ENCODE measurements at regions not wholly inside any gene's neighbourhood (a gene's known extent, or its start where the extent isn't known, plus 50 kb on each side); places are given as distances from the start of the nearest gene placed in this dataset.

DNA sequence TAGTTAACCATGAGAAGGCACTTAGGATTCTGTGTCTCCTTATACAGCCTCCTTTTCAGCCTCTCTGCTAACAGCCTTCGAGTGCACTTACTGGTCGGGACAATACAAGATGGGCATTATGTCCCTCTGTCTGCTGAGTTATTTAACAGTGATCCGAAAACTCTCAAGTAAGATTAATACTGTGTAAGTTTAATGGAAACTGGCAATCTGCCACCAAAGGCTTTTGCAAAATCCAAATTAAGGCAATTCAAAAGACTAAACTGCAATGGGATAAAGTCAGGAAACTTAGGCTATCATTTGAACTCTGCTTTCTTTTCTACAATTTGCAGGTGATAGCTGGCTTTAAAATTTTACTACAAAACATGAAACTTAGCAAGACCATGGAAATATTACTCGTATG lies 477.8 kb downstream of the TFEC start:
- no peak overlapping the region for H3K4me2 ChIP-seq (ENCODE audit: insufficient read depth in 1 of 2, low read depth in 2 of 2, low read length in 2 of 2)
- H2BK12ac ChIP-seq (ENCODE audit: low read depth, low read length), result no peak overlapping the region
- H2BK20ac ChIP-seq (ENCODE audit: low read length), result no peak overlapping the region
- H3K14ac ChIP-seq (ENCODE audit: insufficient read length), result no peak overlapping the region
- H3K27ac ChIP-seq (ENCODE audit: low read depth, low read length), result no peak overlapping the region
- H2BK120ac ChIP-seq (replicated peaks; ENCODE audit: low read depth, low read length), result no peak overlapping the region
- no peak overlapping the region for H4K91ac ChIP-seq (replicated peaks; ENCODE audit: insufficient read length, low read length)
- 96% methylated on average over 4 of the region's 4 CpGs; no CpG with 5 or more reads in 1 of the 2 experiments for WGBS, 2 experiments (ENCODE audit: extremely low coverage in 1 of 2, insufficient coverage in 1 of 2, insufficient read length in 1 of 2, insufficient replicate concordance in 2 of 2, low coverage in 1 of 2, low lambda C conversion rate in 2 of 2, missing lambda C conversion rate in 1 of 2)
- H3K36me3 ChIP-seq (ENCODE audit: control insufficient read depth in 2 of 4, insufficient read depth in 4 of 4, low read length in 3 of 4), result no peaks in the 10 kb centered on the region; a peak in 1 of 8 replicates
- H4K8ac ChIP-seq (ENCODE audit: extremely low read depth, insufficient read depth, low read length), result no peak overlapping the region
- H3K18ac ChIP-seq (ENCODE audit: extremely low read depth, low read length), result no peak overlapping the region
- H2BK15ac ChIP-seq (ENCODE audit: low read length), result no peak overlapping the region
- no peaks in the 10 kb centered on the region for H4K20me1 ChIP-seq (replicated peaks in 1 of 2; ENCODE audit: control insufficient read depth in 1 of 2, insufficient read depth in 2 of 2, low read length in 2 of 2)
- no peaks in the 10 kb centered on the region; the same call in 1 of the 2 replicates for H3K79me1 ChIP-seq (ENCODE audit: low read depth, low read length)
- H3K9ac ChIP-seq (replicated peaks in 1 of 4; ENCODE audit: extremely low read depth in 1 of 4, low read depth in 3 of 4, low read length in 3 of 4), result no peak overlapping the region
- no peak for FAIRE-seq
- TF ChIP-seq, protein P1, sequence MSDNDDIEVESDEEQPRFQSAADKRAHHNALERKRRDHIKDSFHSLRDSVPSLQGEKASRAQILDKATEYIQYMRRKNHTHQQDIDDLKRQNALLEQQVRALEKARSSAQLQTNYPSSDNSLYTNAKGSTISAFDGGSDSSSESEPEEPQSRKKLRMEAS (IDR thresholded peaks at IDR 0.05), result no peak
- TF ChIP-seq CBX8 (IDR thresholded peaks at IDR 0.05; ENCODE audit: borderline replicate concordance, low read depth, low read length) (no peak), TAF1 (IDR thresholded peaks at IDR 0.05; ENCODE audit: low read depth, low read length) (no peak)
- no peaks in the 10 kb centered on the region for H3K4me1 ChIP-seq (replicated peaks in 1 of 4; ENCODE audit: control insufficient read depth in 3 of 4, insufficient read depth in 4 of 4, low read length in 3 of 4)
- H4K5ac ChIP-seq (ENCODE audit: insufficient read length, low read depth, low read length), result no peak overlapping the region
- H3K23me2 ChIP-seq (ENCODE audit: low read depth, low read length), result no peaks in the 10 kb centered on the region; the same call in 1 of the 2 replicates
- H3K27me3 ChIP-seq (replicated peaks in 1 of 4; ENCODE audit: control insufficient read depth in 3 of 4, extremely low read depth in 1 of 4, insufficient read depth in 3 of 4, low read length in 3 of 4), result no peaks in the 10 kb centered on the region
- ChIA-PET CTCF (ENCODE audit: partially characterized antibody) (no interaction called here), POLR2A (ENCODE audit: partially characterized antibody) (no interaction called here)
- no peak overlapping the region for H3K56ac ChIP-seq (replicated peaks; ENCODE audit: insufficient read length, low read depth, low read length)
- DNase-seq (ENCODE audit: low read depth in 1 of 2, low spot score in 2 of 2), result no peak
- no peak overlapping the region for H3K23ac ChIP-seq (ENCODE audit: insufficient read length)
- H3K9me3 ChIP-seq (ENCODE audit: insufficient read depth in 2 of 2, low read depth in 1 of 2, low read length in 1 of 2), result no peaks in the 10 kb centered on the region
- H2AK5ac ChIP-seq (ENCODE audit: low read depth, low read length), result no peak overlapping the region
- no peaks in the 10 kb centered on the region for H3K79me2 ChIP-seq (ENCODE audit: control insufficient read depth in 1 of 2, insufficient read depth in 2 of 2, low read length in 2 of 2)
- H2BK5ac ChIP-seq (ENCODE audit: low read depth, low read length), result no peak overlapping the region
- H2AFZ ChIP-seq (ENCODE audit: low read length), result no peak overlapping the region
- no peak overlapping the region for H3K4me3 ChIP-seq (ENCODE audit: extremely low read depth in 1 of 4, insufficient read depth in 2 of 4, low read depth in 3 of 4, low read length in 4 of 4)
- no peak overlapping the region for H3K4ac ChIP-seq (replicated peaks; ENCODE audit: insufficient read length, low read depth, low read length)
